KMS-11 (cell line): ENCODE measurements at regions not wholly inside any gene's neighbourhood (a gene's known extent, or its start where the extent isn't known, plus 50 kb on each side); places are given as distances from the start of the nearest gene placed in this dataset.

Source experiments
- H2AFZ ChIP-seq: fragments of 200-600 bp; sonication (generic); 2 replicates; pipeline ENCODE4 v1.6.1; 2016; ENCODE audit warnings: antibody characterized with exemption, mixed run types, low read depth
- H3K27ac ChIP-seq: fragments of 200-600 bp; sonication (generic); 2 replicates; pipeline ENCODE4 v1.6.1; 2016; ENCODE audit warnings: mild to moderate bottlenecking, mixed run types
- H3K27me3 ChIP-seq: fragments of 200-600 bp; sonication (generic); 2 replicates; pipeline ENCODE4 v1.6.1; 2017; ENCODE audit warnings: mild to moderate bottlenecking, low read depth, mixed run types, moderate library complexity; ENCODE audit not compliant: insufficient read depth
- H3K36me3 ChIP-seq: fragments of 200-600 bp; sonication (generic); 2 replicates; pipeline ENCODE4 v1.6.1; 2017; ENCODE audit warnings: mild to moderate bottlenecking, mixed run types; ENCODE audit not compliant: insufficient read depth
- H3K4me1 ChIP-seq: fragments of 200-600 bp; sonication (generic); 2 replicates; pipeline ENCODE4 v1.6.1; 2016; ENCODE audit warnings: mild to moderate bottlenecking, low read depth, mixed run types; ENCODE audit not compliant: poor library complexity, severe bottlenecking
- H3K4me2 ChIP-seq: fragments of 200-600 bp; sonication (generic); 2 replicates; pipeline ENCODE4 v1.7.0; 2016; ENCODE audit warnings: mild to moderate bottlenecking, mixed run types
- H3K4me3 ChIP-seq: fragments of 200-600 bp; sonication (generic); IDR thresholded peaks from 2 replicates; pipeline ENCODE4 v1.6.1; 2017; ENCODE audit warnings: low read depth, low read length, mixed read lengths; ENCODE audit not compliant: insufficient read depth
- H3K79me2 ChIP-seq: fragments of 200-600 bp; sonication (generic); 2 replicates; pipeline ENCODE4 v1.6.1; 2016; ENCODE audit warnings: low read depth, mixed run types; ENCODE audit not compliant: insufficient read depth
- H3K9ac ChIP-seq: fragments of 200-600 bp; sonication (generic); 2 replicates; pipeline ENCODE4 v1.6.1; 2016; ENCODE audit warnings: mild to moderate bottlenecking, mixed run types
- H4K20me1 ChIP-seq: fragments of 200-600 bp; sonication (generic); 2 replicates; pipeline ENCODE4 v1.6.1; 2016; ENCODE audit warnings: mild to moderate bottlenecking, mixed run types; ENCODE audit not compliant: insufficient read depth
- TF ChIP-seq, protein P1 (sequence below): fragments of 200-600 bp; sonication (generic); conservative IDR thresholded peaks from 2 replicates; pipeline ENCODE4 v1.6.1; 2017; ENCODE audit warnings: low read depth, mild to moderate bottlenecking, antibody characterized with exemption, low read length, moderate library complexity, mixed read lengths

DNA sequence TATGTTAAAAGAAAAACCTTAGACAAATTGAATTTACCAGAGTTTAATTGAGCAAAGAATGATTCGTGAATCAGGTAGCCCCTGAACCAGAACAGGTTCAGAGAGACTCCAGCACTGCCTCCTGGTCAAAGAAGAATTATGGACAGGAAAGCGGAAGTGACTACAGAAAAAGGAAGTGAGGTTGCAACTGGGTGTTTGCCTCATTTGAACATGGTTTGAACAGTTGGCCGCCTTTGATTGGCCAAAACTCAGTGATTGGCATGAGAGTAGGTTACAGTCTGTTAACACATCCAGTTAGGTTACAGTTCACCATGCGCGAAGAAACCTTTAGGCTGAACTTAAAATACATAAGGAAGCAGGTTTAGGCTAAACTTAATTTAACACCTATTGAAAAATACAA lies 248.8 kb downstream of the TFAP2A start:
- no peak overlapping the region for H3K27ac ChIP-seq
- no peaks in the 10 kb centered on the region for H3K36me3 ChIP-seq
- no peaks in the 10 kb centered on the region for H3K27me3 ChIP-seq
- no peak overlapping the region for H3K4me3 ChIP-seq
- H3K9ac ChIP-seq = no peak overlapping the region
- H3K4me1 ChIP-seq = no peaks in the 10 kb centered on the region
- H2AFZ ChIP-seq = no peak overlapping the region
- H3K79me2 ChIP-seq = no peaks in the 10 kb centered on the region
- H3K4me2 ChIP-seq = no peak overlapping the region
- H4K20me1 ChIP-seq = no peaks in the 10 kb centered on the region
- TF ChIP-seq, protein P1, sequence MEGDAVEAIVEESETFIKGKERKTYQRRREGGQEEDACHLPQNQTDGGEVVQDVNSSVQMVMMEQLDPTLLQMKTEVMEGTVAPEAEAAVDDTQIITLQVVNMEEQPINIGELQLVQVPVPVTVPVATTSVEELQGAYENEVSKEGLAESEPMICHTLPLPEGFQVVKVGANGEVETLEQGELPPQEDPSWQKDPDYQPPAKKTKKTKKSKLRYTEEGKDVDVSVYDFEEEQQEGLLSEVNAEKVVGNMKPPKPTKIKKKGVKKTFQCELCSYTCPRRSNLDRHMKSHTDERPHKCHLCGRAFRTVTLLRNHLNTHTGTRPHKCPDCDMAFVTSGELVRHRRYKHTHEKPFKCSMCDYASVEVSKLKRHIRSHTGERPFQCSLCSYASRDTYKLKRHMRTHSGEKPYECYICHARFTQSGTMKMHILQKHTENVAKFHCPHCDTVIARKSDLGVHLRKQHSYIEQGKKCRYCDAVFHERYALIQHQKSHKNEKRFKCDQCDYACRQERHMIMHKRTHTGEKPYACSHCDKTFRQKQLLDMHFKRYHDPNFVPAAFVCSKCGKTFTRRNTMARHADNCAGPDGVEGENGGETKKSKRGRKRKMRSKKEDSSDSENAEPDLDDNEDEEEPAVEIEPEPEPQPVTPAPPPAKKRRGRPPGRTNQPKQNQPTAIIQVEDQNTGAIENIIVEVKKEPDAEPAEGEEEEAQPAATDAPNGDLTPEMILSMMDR = no peak

DNA sequence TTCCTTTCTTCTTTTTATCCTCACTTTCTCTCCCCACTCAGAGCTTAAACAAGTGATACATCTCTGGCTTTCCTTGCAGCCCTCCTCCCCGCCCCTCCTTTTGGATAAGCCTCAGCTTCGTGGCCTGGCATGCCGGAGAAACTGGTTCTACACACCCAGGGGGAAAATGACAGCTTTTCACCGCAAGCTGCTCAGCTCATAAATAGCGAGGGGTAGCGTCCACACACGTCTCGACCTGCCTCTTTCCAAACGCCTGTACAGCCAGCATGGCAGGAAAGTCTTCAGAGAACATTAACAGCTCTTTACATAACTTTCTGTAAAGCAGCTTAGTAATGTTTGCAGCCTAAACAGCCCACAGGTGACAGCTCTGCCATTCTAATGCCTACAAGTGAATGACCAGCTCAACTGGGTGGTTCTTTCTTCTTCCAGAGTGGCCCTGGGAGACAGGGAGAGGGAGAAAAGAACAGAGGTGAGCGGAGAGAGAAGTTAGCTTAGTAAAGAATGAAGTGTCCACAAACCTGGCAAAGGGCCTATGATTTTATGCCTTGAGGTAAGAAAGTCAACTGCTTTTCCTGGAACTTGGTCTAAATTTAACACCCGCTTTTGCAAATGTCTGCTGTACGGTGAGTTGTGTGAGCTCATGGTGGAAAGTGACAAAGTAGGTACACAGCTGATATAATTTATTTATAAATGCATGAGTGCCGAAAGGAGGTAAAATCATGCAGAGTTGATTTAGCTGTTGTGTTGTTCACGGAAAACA lies 251.5 kb downstream of the TFAP2A start:
- no peaks in the 10 kb centered on the region for H3K27me3 ChIP-seq
- no peak overlapping the region for H3K4me2 ChIP-seq
- H3K4me3 ChIP-seq = no peak overlapping the region
- no peak overlapping the region for H3K27ac ChIP-seq
- no peak overlapping the region for H2AFZ ChIP-seq
- H3K36me3 ChIP-seq = no peaks in the 10 kb centered on the region
- H3K9ac ChIP-seq = no peak overlapping the region
- no peaks in the 10 kb centered on the region for H3K4me1 ChIP-seq
- no peaks in the 10 kb centered on the region for H4K20me1 ChIP-seq
- TF ChIP-seq, protein P1 = no peak
- no peaks in the 10 kb centered on the region for H3K79me2 ChIP-seq

- Histone ChIP-seq H3K36me3 (no peaks in the 10 kb centered on the region), H3K27me3 (no peaks in the 10 kb centered on the region), H3K79me2 (no peaks in the 10 kb centered on the region), H2AFZ (no peak overlapping the region), H4K20me1 (no peaks in the 10 kb centered on the region), H3K4me2 (no peak overlapping the region), H3K9ac (no peak overlapping the region), H3K27ac (no peak overlapping the region), H3K4me1 (no peaks in the 10 kb centered on the region), H3K4me3 (no peak overlapping the region)
- TF ChIP-seq, protein P1 = no peak
Measured at GRCh38 chr6:10156875-10157274, 258.0 kb downstream of the TFAP2A start.

- H3K27ac ChIP-seq = no peak overlapping the region
- H4K20me1 ChIP-seq = no peaks in the 10 kb centered on the region
- no peak overlapping the region for H3K4me3 ChIP-seq
- no peaks in the 10 kb centered on the region for H3K79me2 ChIP-seq
- no peaks in the 10 kb centered on the region for H3K27me3 ChIP-seq
- no peak overlapping the region for H2AFZ ChIP-seq
- TF ChIP-seq, protein P1 = no peak
- H3K4me1 ChIP-seq = no peaks in the 10 kb centered on the region
- H3K9ac ChIP-seq = no peak overlapping the region
- no peak overlapping the region for H3K4me2 ChIP-seq
- H3K36me3 ChIP-seq = no peaks in the 10 kb centered on the region
Measured at GRCh38 chr6:10154251-10154650, 260.6 kb downstream of the TFAP2A start.
